GM21737 (cell line): ENCODE measurements at regions not wholly inside any gene's neighbourhood (a gene's known extent, or its start where the extent isn't known, plus 50 kb on each side); places are given as distances from the start of the nearest gene placed in this dataset.

Source experiments
- ATAC-seq: cut with Tn5 transposase; IDR thresholded peaks from one replicate; pipeline ENCODE4 v1.9.1; 2021; ENCODE audit warnings: mild to moderate bottlenecking, moderate library complexity; ENCODE audit not compliant: unreplicated experiment

- ATAC-seq, result no peak
Observed at GRCh38 chr14:101101456-101102056, 198.0 kb upstream of the RTL1 start.

- ATAC-seq, result no peak
Observed at GRCh38 chr14:101102875-101103274, 199.4 kb upstream of the RTL1 start.

- no peak for ATAC-seq
Observed at GRCh38 chr14:101103321-101103901, 199.9 kb upstream of the RTL1 start.

GRCh38 chr14:101104485-101104884 is 201.0 kb upstream of the RTL1 start:
- ATAC-seq, result no peak

GRCh38 chr14:101105045-101105444 is 201.5 kb upstream of the RTL1 start:
- ATAC-seq, result no peak

- no peak for ATAC-seq
Observed at GRCh38 chr14:101108579-101109346, 205.2 kb upstream of the RTL1 start.

GRCh38 chr14:101109347-101109638 is 205.8 kb upstream of the RTL1 start:
- ATAC-seq, result no peak

GRCh38 chr14:101109981-101110728 is 206.6 kb upstream of the RTL1 start:
- ATAC-seq, result no peak

- ATAC-seq, result no peak
Observed at GRCh38 chr14:101110729-101111619, 207.5 kb upstream of the RTL1 start.

- ATAC-seq, result no peak
Observed at GRCh38 chr14:101111620-101112290, 208.2 kb upstream of the RTL1 start.

- ATAC-seq, result no peak
Observed at GRCh38 chr14:101112351-101113107, 209.0 kb upstream of the RTL1 start.

- no peak for ATAC-seq
Observed at GRCh38 chr14:101113108-101113612, 209.6 kb upstream of the RTL1 start.

- ATAC-seq, result no peak
Observed at GRCh38 chr14:101113835-101114725, 210.6 kb upstream of the RTL1 start.

GRCh38 chr14:101114726-101115515 is 211.4 kb upstream of the RTL1 start:
- ATAC-seq, result no peak

- no peak for ATAC-seq
Observed at GRCh38 chr14:101115652-101116051, 212.1 kb upstream of the RTL1 start.

- ATAC-seq, result no peak
Observed at GRCh38 chr14:101116065-101116464, 212.5 kb upstream of the RTL1 start.

- ATAC-seq, result no peak
Observed at GRCh38 chr14:101116486-101117130, 213.1 kb upstream of the RTL1 start.
